DMS 273 treated with DMSO at 0.1 percent for 48 hours (cell line): ENCODE measurements at regions not wholly inside any gene's neighbourhood (a gene's known extent, or its start where the extent isn't known, plus 50 kb on each side); places are given as distances from the start of the nearest gene placed in this dataset.

Experiments used
- DNase-seq: peaks from one replicate; lab custom pipeline; 2025; lab: John Stamatoyannopoulos, UW

DNA sequence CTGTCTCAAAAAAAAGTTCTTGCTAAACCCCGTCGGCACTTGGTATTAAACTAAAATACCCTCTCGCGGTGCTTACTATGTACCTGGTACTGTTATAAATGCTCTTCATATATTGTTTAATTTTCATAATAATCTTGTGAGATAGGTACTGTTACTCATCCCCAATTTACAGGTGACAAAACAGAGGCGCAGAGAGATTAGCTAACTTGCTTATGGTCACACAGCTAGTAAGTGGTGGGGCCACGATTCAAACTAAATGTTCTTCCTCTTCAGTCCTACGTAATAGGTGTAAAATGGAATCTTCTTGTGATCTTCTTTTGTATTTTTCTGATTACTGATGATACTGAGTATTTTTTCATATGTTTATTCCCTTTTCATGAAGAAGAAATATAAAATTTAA is 51.3 kb downstream of the TET3 start:
- no peak for DNase-seq

DNA sequence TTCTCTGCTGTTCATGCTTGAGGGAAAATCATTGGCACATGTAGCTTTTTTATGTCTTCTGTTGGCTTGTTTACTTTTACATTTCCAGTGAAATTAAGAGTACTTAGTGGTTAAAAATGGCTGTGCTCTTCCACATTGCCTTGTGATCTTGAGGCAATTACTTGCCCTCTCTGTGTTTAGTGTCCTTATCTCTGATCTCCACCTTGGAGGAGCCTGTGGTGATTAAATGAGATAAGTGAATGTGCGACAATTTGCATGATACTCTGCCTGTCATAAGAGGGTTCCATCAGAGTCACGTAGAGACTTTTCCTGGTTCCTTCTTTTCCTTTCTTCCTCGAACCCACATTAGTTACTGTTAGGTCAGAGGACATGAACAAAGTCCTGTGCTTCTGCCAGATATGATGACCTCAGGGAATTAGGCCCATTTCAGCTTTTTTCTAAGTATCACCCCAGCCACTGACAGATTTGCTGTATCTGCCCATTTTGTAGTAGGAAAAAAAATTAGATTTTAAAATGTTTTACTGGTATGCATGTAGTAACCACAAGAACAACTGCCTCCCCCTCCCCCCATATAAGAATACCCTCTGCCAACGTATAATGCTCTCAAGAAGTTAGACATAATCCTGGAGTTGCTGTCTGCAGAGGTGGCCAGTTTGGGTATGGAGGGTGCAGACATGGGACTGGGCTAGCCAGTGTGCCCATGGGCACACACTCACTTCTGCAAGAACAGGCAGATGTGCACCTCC is 51.9 kb downstream of the TET3 start:
- DNase-seq: no peak

DNA sequence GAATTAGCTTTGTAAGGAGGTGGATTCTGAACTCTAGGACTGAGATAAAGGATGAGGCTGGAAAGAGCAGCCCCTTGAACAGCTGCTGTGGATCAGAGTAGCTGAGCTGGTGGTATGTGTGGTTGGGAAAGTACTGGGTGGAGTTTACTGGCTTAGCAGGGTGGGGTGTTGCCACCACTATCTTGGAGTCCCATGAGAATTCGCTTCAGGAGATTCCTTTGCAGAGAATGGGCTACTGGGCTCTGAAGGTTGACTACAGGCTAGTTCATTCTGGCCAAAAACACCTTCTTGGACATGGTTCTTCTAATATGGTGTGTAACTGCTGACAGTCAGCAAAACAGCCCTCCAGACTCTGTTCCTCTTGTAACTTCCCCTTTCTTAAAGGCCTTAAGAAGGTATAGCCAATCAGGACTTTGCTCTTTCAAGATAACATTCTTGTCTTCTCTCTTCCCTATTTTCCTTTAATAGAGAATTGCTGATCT is 52.7 kb downstream of the TET3 start:
- no peak for DNase-seq

DNA sequence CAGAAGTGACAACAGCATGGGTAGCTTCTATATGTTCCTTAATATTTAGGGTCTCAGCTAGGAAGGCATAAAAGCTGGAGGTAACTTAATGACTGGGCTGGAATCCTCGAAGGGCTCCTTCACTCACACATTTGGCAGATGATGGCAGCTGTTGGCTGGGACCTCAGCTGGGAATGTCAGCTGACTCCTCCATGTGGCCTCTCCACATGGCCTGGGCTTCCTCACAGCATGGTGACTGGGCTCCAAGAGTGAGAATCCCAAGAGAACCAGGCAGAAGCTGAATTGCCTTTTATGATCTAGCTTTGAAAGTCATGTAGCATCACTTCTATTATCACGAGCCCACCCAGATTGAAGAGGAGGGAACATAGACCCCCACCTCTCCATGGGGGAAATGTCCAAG is 54.9 kb downstream of the TET3 start:
- peak; percentile 12 for DNase-seq

DNA sequence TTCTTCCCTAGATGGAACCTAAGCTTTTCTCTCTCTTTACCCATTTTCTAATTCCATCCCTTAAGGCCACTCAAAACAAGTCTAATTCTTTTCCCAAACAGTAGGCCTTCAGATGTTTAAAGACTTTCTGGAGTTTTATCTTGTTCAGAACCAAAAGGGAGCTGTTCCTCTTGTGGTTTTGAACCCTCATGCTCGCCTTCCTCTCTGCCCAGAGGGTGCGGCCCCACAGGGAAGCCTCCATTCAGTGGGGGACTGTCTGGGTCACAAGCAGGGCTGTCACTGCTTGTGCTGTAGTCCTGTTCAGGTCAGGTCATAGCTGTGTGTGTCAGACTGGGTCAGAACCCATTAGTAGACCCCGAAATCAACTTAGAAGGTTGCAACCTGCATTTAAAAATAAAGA is 56.5 kb downstream of the TET3 start:
- DNase-seq: no peak

DNA sequence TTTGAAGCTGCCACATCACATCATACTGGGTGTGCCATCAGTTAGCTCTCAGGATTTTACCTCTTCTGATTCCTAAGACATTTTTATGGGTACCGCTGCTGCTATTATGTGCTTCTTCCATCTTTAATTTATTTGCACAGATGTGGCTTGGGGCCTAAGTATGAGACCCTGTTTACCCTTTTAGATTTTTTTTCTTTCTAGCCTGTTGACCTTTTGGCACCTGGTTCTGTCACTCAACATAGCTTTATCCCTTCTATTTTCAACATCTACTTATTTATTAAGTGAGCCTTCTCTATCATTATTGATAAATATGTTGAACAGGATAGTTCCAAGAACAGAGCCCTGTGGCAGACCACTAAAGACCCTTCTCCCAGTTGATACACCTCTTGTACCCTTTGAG is 57.0 kb downstream of the TET3 start:
- DNase-seq: no peak

DNA sequence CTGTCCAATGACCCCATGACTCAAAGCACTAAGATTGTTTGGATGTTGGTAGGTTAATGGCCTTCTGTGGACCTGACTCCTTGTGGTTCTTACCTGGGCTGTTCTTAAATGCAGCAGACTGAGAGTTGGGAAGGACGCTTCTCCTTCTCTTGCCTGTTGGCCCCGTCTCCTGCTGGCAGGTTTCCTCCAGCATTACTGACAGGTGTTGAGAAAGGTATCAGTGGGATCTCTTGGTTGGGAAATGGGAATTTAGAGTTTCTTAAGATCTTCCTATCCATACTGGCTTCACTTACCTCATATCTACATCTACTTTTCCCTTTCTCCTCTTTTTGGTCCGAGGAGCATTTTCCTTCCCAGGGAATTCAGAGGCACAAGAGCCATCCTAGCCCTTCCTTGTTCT is 57.9 kb downstream of the TET3 start:
- no peak for DNase-seq

DNA sequence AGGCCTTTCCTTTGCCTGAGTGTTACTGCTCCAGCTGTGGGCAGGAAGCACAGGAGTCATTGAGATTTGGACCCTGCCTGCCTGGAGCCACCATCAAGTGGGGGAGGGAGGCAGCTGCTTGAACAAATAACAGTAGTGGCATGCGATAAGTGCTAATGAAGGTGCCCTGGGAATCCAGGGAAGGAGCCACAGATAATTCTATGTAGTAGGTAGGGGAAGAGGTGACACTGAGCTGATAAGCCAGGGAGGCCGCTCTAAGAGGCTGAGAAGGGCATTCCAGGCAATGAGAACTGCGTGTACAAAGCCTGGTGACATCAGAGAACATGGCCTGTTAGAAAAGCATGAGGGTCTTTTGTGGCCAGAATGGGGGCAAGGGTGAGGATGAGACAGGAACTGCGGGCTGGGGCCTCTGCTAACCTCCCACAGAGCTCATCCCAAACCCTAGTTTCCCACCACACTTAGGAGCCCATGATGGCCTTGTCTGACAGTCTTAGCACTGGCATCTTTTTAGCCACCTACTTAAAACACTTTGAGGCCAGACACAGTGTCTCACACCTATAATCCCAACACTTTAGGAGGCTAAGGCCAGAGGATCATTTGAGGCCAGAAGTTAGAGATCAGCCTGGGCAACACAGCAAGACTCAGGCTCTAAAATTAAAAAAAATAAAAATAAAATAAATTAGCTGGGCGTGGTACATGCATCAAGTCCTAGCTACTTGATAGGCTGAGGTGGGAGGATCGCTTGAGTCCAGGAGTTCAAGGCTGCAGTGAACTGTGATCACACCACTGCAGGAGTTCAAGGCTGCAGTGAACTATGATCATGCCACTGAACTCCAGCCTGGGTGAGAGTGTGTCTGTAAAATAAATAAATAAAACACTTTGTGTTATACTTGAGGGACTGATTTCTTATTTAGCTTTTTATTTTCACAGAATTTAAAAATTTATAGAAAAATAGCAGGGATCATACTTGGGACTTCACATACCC is 58.9 kb downstream of the TET3 start:
- no peak for DNase-seq

DNA sequence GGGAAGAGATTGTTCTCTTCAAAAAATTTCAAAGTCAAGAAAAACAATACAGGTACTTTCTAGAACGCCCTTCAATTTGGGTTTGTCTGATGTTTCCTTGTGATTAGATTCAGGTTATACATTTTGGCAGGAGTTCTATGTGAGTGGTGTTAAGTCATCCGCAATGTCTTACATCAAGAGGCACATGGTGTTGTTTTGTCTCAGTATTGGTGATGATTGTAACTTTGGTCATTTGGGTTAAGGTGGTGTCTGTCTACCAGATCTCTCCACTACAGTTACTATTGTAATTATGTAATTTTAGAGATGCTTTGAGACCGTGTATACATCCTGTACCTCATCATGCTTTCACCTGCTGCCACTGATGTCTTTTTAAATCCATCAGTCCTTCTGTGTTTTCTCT is 60.3 kb downstream of the TET3 start:
- DNase-seq: no peak

DNA sequence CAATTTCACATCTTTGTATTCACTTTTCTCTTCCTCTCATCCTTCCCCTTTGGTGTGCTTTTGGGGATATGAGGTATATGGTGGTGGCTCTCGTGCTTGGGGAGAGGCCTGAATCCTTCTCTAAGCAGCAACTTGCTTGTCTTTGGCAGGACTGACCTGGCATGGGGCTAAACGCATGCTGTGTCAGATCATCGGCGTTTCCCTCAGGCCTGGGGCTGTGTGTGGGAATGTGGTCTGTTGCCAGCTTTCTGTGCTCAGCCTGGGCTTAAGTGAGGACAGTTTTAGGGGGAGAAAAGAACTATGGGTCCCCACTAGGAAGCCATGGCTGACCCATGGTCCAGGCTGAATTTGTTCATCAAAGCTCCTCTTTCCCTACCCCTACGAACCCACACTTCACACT is 60.7 kb downstream of the TET3 start:
- DNase-seq: no peak

DNA sequence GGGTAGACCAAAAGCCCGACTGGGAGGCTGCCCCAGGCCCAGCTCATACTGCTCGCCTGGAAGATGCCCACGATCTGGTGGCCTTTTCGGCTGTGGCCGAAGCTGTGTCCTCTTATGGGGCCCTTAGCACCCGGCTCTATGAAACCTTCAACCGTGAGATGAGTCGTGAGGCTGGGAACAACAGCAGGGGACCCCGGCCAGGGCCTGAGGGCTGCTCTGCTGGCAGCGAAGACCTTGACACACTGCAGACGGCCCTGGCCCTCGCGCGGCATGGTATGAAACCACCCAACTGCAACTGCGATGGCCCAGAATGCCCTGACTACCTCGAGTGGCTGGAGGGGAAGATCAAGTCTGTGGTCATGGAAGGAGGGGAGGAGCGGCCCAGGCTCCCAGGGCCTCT is 61.7 kb downstream of the TET3 start:
- no peak for DNase-seq

DNA sequence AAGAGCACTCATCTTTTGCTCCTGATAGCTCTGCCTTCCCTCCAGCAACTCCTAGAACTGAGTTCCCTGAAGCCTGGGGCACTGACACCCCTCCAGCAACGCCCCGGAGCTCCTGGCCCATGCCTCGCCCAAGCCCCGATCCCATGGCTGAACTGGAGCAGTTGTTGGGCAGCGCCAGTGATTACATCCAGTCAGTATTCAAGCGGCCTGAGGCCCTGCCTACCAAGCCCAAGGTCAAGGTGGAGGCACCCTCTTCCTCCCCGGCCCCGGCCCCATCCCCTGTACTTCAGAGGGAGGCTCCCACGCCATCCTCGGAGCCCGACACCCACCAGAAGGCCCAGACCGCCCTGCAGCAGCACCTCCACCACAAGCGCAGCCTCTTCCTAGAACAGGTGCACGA is 62.4 kb downstream of the TET3 start:
- DNase-seq: no peak

DNA sequence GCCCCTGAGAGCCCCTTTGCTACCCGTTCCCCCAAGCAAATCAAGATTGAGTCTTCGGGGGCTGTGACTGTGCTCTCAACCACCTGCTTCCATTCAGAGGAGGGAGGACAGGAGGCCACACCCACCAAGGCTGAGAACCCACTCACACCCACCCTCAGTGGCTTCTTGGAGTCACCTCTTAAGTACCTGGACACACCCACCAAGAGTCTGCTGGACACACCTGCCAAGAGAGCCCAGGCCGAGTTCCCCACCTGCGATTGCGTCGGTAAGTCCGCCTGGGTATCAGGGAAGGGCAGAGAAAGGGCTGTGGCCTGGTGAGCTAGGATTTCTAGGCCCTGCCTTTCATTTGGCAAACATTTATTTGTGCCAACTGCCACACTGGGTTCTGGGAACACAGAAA is 63.4 kb downstream of the TET3 start:
- no peak for DNase-seq

DNA sequence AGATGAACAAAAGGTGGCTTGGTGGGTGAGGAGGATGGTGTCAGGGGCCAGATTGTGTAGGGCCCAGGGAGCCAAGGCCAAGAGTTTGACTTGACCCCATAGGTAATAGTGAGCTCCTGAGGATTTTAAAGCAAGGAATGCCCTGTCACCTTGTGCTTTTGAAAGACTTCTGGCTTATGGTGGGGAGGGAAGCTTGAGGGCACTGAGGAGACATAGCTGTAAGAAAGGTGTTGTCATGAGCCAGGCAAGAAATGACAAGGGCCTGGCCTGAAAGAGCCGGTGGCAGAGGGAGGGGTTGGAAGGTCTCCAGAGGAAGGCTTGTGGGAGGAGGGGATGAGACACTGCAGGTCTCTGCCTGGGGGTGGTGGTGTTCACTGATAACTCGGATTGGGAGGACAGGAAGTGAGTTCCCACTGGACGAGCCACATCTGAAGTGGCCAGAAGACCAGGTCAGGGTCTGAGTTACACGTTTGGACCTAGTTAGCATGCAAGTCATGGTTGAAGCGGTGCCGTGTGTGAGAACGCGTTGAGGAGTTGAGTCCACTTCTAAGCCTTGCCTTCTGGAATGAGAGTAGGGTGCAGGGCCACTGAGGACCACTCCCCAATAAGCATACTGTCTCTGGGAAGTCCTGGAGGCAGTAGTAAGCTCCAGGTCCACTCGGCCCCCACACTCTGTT is 64.3 kb downstream of the TET3 start:
- DNase-seq: no peak

DNA sequence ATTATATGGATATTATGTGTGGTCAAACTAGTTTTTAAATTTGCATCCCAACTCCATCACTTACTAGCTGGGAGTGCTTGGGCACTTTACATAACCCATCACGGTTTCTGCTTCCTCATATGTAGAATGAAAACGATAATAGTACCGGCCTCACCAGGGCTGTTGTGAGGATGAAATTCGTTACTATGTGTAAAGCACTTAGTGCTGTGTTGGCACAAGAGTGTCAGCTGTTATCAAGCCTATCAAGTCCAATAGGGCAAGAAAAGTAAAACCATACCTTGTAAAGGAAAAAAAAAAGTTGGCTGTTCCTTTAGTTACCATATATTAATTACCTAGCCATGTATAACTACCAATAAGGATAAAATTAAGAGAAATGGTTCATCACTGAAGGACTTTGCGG is 65.4 kb downstream of the TET3 start:
- DNase-seq: no peak

DNA sequence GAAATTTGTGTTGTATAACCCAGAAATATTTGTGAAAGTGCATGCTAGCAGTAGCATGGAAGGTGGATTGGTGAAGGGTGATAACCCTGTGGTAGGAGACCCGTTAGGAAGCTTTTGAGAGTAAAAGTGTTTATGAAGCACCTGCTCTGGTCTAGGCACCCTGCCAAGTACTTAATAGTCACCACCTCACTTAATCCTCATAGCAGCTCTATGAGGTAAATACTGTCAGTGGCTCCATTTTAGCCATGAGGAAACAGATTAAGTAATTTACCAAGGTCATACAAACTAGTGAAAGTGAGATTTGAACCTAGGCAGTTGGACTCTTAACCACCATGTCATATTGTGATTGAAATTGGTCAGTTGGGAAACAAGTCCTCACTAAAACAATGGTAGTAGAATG is 66.8 kb downstream of the TET3 start:
- no peak for DNase-seq

DNA sequence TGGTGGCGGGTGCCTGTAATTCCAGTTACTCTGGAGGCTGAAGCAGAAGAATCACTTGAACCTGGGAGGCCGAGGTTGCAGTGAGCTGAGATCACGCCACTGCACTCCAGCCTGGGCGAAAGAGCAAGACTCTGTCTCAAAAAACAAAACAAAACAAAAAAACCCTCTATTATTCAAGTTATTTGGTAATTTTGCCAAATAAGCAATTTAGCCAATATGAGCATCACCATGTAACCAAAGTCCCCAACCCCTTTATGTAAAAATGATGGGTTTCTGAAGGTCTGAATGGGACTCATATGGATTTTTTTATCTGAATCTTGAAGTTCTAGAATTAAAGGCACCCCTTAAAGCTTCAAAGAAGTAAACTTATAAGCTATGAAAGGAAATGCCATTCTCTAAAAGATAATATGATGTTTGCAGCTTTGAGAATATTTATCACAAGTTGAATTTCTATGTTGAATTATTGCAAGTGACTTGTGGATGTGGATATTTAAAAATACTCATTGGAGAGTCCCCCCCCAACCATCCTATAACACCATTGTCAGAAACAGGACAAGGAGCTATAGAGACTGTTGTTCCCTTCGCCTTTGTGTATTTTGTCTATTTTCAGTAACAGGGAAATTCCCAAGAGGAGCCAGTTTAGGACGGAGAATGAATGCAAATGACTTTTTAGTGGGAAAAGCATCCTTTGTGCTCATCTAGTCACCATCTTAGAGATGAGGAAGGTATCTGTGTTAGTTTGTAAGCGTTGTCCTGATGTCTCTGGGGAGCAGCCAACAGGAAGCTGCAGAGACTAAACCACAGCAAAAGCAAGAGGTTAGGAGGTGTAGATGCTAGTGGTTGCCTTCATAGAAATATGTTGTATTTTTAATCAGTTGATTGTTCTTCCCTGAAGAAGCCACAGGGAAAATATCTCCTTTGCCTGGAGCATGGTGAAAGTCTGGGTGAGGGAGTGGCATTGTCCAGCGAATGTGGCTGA is 68.3 kb downstream of the TET3 start:
- DNase-seq: no peak

DNA sequence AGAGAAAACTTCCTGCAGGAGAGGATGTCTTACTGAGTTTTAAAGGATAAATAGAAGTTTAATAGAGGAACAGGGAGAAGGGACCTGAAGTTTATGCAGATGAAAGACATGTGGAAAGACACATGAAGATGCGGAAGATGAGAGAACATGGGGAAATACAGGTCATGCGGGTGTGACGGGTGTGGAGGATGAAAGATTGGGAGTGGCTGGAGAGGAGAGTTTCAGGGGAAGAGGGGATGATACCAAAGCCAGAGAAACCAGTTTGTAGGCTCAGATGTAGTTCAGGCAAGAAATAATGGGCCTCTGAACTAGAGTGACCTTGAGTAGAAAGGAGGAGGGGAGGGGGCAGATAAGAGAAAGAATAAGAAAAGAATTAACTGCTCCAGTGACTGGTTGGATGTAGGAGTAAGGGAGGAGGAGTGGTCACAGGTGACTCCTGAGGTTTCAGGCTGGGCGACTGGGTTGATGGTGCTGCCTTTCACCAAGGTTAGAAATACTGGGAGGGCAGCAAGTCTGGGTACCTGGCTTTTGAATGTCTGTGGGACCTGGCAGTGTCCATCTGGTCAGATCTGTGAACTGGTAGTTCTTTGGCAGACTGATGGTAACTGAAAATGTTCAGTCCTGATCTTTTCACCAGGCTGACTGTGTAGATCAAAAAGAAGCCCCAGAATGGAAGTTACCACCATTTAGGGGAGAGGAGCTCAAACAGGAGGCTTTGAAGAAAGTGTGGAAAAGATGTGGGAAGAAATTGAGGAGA is 69.4 kb downstream of the TET3 start:
- no peak for DNase-seq

DNA sequence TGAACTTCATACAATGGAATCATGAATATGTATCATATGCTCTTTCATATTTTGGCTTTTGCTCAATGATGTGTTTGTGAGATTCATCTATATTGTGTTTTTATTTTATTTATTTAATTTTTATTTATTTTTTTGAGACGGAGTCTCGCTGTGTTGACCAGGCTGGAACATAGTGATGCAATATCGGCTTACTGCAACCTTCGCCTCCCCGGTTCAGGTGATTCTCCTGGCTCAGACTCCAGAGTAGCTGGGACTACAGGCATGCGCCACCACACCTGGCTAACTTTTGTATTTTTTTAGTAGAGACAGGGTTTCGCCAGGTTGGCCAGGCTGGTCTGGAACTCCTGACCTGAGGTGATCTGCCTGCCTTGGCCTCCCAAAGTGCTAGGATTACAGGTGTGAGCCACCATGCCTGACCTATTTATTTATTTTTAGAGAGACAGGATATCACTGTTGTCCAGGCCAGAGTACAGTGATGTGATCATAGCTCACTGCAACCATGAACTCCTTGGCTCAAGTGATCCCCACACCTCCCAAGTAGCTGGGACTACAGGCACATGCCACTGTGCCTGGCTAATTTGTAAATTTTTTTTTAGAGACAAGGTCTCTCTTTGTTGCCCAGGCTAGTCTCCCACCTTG is 74.5 kb downstream of the TET3 start:
- DNase-seq: no peak

DNA sequence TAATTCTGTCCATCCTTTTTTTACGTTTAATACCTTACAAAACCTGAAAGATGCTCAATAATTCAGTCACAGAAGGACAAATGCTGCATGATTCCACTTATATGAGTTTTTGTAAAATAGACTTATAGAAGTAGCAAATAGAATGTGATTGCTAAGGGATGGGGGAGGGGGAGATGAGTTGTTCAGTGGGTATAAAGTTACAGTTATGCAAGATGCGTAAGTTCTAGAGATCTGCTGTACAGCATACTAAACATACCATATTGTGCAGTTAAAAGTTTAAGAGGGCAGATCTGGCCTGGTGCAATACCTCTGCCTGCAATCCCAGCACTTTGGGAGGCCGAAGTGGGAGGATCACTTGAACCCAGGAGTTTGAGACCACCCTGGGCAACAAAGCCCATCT is 78.8 kb downstream of the TET3 start:
- no peak for DNase-seq
